ENCODE measurements at regions not wholly inside any gene's neighbourhood (a gene's known extent, or its start where the extent isn't known, plus 50 kb on each side); places are given as distances from the start of the nearest gene placed in this dataset.

GRCh38 chr11:122285070-122285988, 169.3 kb upstream of the BLID start:
- no peak overlapping the region for H3K4me3 ChIP-seq (ENCODE audit: low read depth, low read length)
- TF ChIP-seq CTCF (IDR thresholded peaks at IDR 0.05; ENCODE audit: control insufficient read depth, extremely low read depth, insufficient read depth) = no peak
- no peak for DNase-seq (ENCODE audit: low read depth)

DNA sequence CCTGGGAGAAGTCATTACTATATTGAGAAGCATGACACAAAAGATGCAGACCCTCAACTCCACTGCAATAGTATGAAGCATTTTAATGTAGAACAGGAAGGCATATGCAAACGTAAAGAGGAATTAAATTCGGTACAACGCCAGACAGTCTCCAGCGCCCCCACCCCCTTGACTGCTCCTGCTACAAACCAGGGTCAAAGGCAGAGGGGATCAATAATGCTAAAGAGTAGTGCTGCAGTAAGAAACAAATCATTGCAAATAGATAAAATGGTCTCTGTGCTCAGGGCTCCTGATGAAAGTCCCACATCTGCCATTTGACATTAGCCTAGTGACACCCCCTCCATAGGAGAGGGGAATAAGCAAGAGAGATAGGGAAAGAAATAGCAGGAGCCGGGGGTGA, 164.9 kb upstream of the BLID start:
- H3K4me3 ChIP-seq (ENCODE audit: low read depth, low read length) = no peak overlapping the region
- no peak for TF ChIP-seq CTCF (IDR thresholded peaks at IDR 0.05; ENCODE audit: control insufficient read depth, extremely low read depth, insufficient read depth)
- no peak for DNase-seq (ENCODE audit: low read depth)

DNA sequence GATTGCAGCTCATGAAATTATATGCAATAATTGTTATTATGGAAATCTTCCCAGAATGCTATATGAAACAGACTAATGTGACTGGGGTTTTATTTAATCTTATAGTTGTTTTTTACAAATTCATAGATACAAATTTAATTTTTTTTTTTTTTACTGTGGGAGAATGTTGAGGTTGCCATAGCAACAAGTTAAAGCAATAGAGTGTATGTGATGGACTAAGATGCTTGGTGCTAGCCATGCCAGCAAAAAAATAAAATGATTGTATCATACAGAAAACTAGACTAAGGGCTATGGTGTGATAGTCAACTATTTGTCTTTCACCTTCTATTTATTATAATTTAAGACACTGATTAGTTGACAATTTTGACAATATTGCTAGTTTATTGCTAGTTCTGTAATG, 163.2 kb upstream of the BLID start:
- no peak for TF ChIP-seq CTCF (IDR thresholded peaks at IDR 0.05; ENCODE audit: control insufficient read depth, extremely low read depth, insufficient read depth)
- H3K4me3 ChIP-seq (ENCODE audit: low read depth, low read length) = no peak overlapping the region
- no peak for DNase-seq (ENCODE audit: low read depth)

GRCh38 chr11:122277493-122277892, 161.5 kb upstream of the BLID start:
- TF ChIP-seq CTCF (IDR thresholded peaks at IDR 0.05; ENCODE audit: control insufficient read depth, extremely low read depth, insufficient read depth) = no peak
- no peak overlapping the region for H3K4me3 ChIP-seq (ENCODE audit: low read depth, low read length)
- DNase-seq (ENCODE audit: low read depth) = no peak

DNA sequence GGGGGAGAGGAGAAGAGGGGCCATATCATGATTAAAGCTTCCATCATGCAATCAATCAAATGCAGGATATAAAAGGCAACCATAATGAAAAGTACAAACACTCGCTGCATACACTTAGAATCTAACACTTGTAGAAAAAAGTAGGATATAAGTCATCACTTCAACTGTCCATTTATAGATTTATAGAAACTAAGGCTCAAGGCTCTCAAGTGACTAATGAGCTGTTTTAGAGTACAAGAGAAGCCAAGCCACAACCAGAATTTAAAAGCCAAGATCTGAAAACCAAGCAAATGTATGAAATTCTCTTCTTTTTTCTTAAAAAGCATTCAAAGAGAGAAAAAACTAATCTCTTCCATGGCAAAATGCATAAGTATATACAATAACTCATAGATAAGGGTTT, 160.2 kb upstream of the BLID start:
- DNase-seq (ENCODE audit: low read depth) = no peak
- H3K4me3 ChIP-seq (ENCODE audit: low read depth, low read length) = no peak overlapping the region
- no peak for TF ChIP-seq CTCF (IDR thresholded peaks at IDR 0.05; ENCODE audit: control insufficient read depth, extremely low read depth, insufficient read depth)

DNA sequence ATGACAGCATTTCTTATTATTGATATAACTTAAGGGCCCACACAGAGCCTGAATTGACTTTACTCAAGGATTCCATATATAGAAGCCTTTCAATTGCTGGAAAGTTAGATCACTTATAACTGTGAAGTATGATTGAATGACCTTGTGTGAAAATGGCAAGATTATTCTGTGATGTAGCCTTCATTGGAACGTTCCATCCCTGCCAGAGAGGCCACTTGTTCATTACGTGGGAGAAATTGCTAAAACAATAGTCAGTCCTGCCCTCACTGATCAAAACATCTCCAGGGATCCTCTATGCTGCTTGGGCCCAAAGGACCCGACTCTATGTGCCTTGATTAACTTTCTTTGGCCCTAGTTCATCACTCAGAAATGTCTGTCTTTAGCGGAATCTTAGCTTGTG, 159.5 kb upstream of the BLID start:
- TF ChIP-seq CTCF (IDR thresholded peaks at IDR 0.05; ENCODE audit: control insufficient read depth, extremely low read depth, insufficient read depth) = no peak
- no peak for DNase-seq (ENCODE audit: low read depth)
- H3K4me3 ChIP-seq (ENCODE audit: low read depth, low read length) = no peak overlapping the region
